ENCODE measurements at regions not wholly inside any gene's neighbourhood (a gene's known extent, or its start where the extent isn't known, plus 50 kb on each side); places are given as distances from the start of the nearest gene placed in this dataset.

GRCh38 chr15:46808834-46809233 lies 908.5 kb upstream of the SEMA6D start:
- TF ChIP-seq BHLHE40 (IDR thresholded peaks at IDR 0.05; ENCODE audit: low read depth, low read length) (no peak), MAZ (IDR thresholded peaks at IDR 0.05; ENCODE audit: borderline replicate concordance, low read depth, low read length) (no peak), RAD21 (IDR thresholded peaks at IDR 0.05; ENCODE audit: low read length) (no peak), POLR2A (IDR thresholded peaks at IDR 0.05; ENCODE audit: low read depth, low read length) (no peak), USF2 (IDR thresholded peaks at IDR 0.05; ENCODE audit: low read depth, low read length) (no peak), ELK1 (IDR thresholded peaks at IDR 0.05; ENCODE audit: borderline replicate concordance, low read depth, low read length) (no peak), CHD1 (IDR thresholded peaks at IDR 0.05; ENCODE audit: low read depth, low read length) (no peak)
- TF ChIP-seq, protein P1, sequence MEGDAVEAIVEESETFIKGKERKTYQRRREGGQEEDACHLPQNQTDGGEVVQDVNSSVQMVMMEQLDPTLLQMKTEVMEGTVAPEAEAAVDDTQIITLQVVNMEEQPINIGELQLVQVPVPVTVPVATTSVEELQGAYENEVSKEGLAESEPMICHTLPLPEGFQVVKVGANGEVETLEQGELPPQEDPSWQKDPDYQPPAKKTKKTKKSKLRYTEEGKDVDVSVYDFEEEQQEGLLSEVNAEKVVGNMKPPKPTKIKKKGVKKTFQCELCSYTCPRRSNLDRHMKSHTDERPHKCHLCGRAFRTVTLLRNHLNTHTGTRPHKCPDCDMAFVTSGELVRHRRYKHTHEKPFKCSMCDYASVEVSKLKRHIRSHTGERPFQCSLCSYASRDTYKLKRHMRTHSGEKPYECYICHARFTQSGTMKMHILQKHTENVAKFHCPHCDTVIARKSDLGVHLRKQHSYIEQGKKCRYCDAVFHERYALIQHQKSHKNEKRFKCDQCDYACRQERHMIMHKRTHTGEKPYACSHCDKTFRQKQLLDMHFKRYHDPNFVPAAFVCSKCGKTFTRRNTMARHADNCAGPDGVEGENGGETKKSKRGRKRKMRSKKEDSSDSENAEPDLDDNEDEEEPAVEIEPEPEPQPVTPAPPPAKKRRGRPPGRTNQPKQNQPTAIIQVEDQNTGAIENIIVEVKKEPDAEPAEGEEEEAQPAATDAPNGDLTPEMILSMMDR (conservative IDR thresholded peaks at IDR 0.05; ENCODE audit: low read depth, low read length), result no peak

Measured in IMR-90 (cell line).